K562 (cell line): ENCODE measurements at regions not wholly inside any gene's neighbourhood (a gene's known extent, or its start where the extent isn't known, plus 50 kb on each side); places are given as distances from the start of the nearest gene placed in this dataset.

Source experiments
- BCL6 ChIP-seq: fragments of 250-450 bp; sonication (Bioruptor Pico); IDR thresholded peaks from 2 replicates; pipeline ENCODE4 v1.4.0; 2020
- MGA ChIP-seq: fragments of 450-650 bp; IDR thresholded peaks from 2 replicates; pipeline ENCODE4 v1.6.1; 2016; ENCODE audit warnings: mild to moderate bottlenecking, moderate library complexity
- NCOA6 ChIP-seq: fragments of 450-650 bp; IDR thresholded peaks from 2 replicates; pipeline ENCODE4 v1.6.1; 2017; ENCODE audit warnings: mild to moderate bottlenecking
- POLR2AphosphoS2 ChIP-seq: IDR thresholded peaks from 2 replicates; pipeline ENCODE4 v1.6.1; 2012; ENCODE audit warnings: low read length, improper control_type of control experiment
- RAD21 ChIP-seq, 2 experiments: fragments of 250-450 bp in 1 of 2; fragments of 450-650 bp in 1 of 2; sonication (Bioruptor Pico) in 1 of 2; formaldehyde crosslinking in 1 of 2; IDR thresholded peaks in 1 of 2; conservative IDR thresholded peaks in 1 of 2; 2 replicates each; pipeline versions ENCODE4 v1.4.0 to v1.8.0; 2020 to 2022; ENCODE audit warnings: mild to moderate bottlenecking in 2 of 2, moderate library complexity in 1 of 2
- RBM25 ChIP-seq: fragments of 200-400 bp; formaldehyde crosslinking; IDR thresholded peaks from 2 replicates; pipeline ENCODE4 v1.6.1; 2018; ENCODE audit warnings: low read length, low read depth, moderate library complexity; ENCODE audit not compliant: severe bottlenecking
- SETDB1 ChIP-seq: IDR thresholded peaks from one replicate; pipeline ENCODE4 v1.6.1; 2012; ENCODE audit warnings: low read length, control low read depth, inconsistent platforms
- ZKSCAN1 ChIP-seq: fragments of 150-350 bp; IDR thresholded peaks from 2 replicates; pipeline ENCODE4 v1.6.1; 2016; ENCODE audit warnings: low read depth, low read length
- ZNF239 ChIP-seq: fragments of 250-450 bp; sonication (Bioruptor Pico); IDR thresholded peaks from 2 replicates; pipeline ENCODE4 v1.4.0; 2020; ENCODE audit warnings: mild to moderate bottlenecking
- ZNF3 ChIP-seq: fragments of 250-450 bp; sonication (Bioruptor Pico); IDR thresholded peaks from 2 replicates; pipeline ENCODE4 v1.5.0; 2021; ENCODE audit warnings: mild to moderate bottlenecking, moderate library complexity

- TF ChIP-seq MGA (no peak), ZNF239 (CRISPR knock-in tag) (no peak), SETDB1 (no peak), RBM25 (no peak), POLR2AphosphoS2 (no peak), RAD21 (CRISPR knock-in tag; conservative IDR thresholded peaks at IDR 0.05 in 1 of 2, IDR thresholded peaks at IDR 0.05 in 1 of 2) (no peak), BCL6 (no peak), ZNF3 (CRISPR knock-in tag) (no peak), ZKSCAN1 (no peak), NCOA6 (no peak)
Measured at GRCh38 chr2:194455358-194455757, 1201.7 kb upstream of the SLC39A10 start (continued).
